Glomerular visceral epithelial cell (primary cell): ENCODE measurements at regions not wholly inside any gene's neighbourhood (a gene's known extent, or its start where the extent isn't known, plus 50 kb on each side); places are given as distances from the start of the nearest gene placed in this dataset.

Experiments used
- DNase-seq: peaks from one replicate; pipeline ENCODE4 v3.0.0-alpha.2; 2016; ENCODE audit errors: extremely low spot score

- DNase-seq, result no peak
Observed at GRCh38 chr6:105494688-105495087, 91.8 kb upstream of the PREP start.

- no peak for DNase-seq
Observed at GRCh38 chr6:105493736-105494135, 90.9 kb upstream of the PREP start.

GRCh38 chr6:105492706-105493673 is 90.1 kb upstream of the PREP start:
- no peak for DNase-seq

- DNase-seq, result no peak
Observed at GRCh38 chr6:105489216-105489530, 86.3 kb upstream of the PREP start.

- DNase-seq, result no peak
Observed at GRCh38 chr6:105488516-105489215, 85.8 kb upstream of the PREP start.

GRCh38 chr6:105487040-105487790 is 84.3 kb upstream of the PREP start:
- no peak for DNase-seq

- no peak for DNase-seq
Observed at GRCh38 chr6:105485456-105485855, 82.6 kb upstream of the PREP start.

- DNase-seq, result peak; percentile 56
Observed at GRCh38 chr6:105484238-105485161, 81.6 kb upstream of the PREP start.

- DNase-seq, result no peak
Observed at GRCh38 chr6:105483492-105483891, 80.6 kb upstream of the PREP start.

GRCh38 chr6:105482921-105483320 is 80.0 kb upstream of the PREP start:
- DNase-seq, result no peak

GRCh38 chr6:105482227-105482844 is 79.5 kb upstream of the PREP start:
- DNase-seq, result peak; percentile 87

GRCh38 chr6:105476978-105477377 is 74.1 kb upstream of the PREP start:
- DNase-seq, result no peak

GRCh38 chr6:105474234-105474633 is 71.4 kb upstream of the PREP start:
- DNase-seq, result no peak

- DNase-seq, result no peak
Observed at GRCh38 chr6:105469946-105470345, 67.1 kb upstream of the PREP start.

GRCh38 chr6:105468850-105469249 is 66.0 kb upstream of the PREP start:
- DNase-seq, result no peak

GRCh38 chr6:105460860-105461259 is 58.0 kb upstream of the PREP start:
- no peak for DNase-seq

- peak; percentile 31 for DNase-seq
Observed at GRCh38 chr6:105459864-105460263, 57.0 kb upstream of the PREP start.

- DNase-seq, result no peak
Observed at GRCh38 chr6:105459049-105459448, 56.2 kb upstream of the PREP start.

- no peak for DNase-seq
Observed at GRCh38 chr6:105458551-105458950, 55.7 kb upstream of the PREP start.

GRCh38 chr6:105458084-105458483 is 55.2 kb upstream of the PREP start:
- no peak for DNase-seq

- no peak for DNase-seq
Observed at GRCh38 chr6:105453968-105454367, 51.1 kb upstream of the PREP start.
